PFSK-1 (cell line): ENCODE measurements at regions not wholly inside any gene's neighbourhood (a gene's known extent, or its start where the extent isn't known, plus 50 kb on each side); places are given as distances from the start of the nearest gene placed in this dataset.

Experiments
- FOXP2 ChIP-seq: optimal IDR thresholded peaks from 2 replicates; pipeline ENCODE3; 2011; ENCODE audit warnings: borderline replicate concordance, control low read depth, inconsistent platforms; ENCODE audit not compliant: insufficient read depth; ENCODE audit errors: extremely low read length, extremely low read depth
- POLR2AphosphoS5 ChIP-seq: IDR thresholded peaks from 2 replicates; pipeline ENCODE4 v1.6.1; 2012; ENCODE audit warnings: low read depth, mild to moderate bottlenecking, control low read depth, low read length, moderate library complexity
- REST ChIP-seq, 2 experiments: IDR thresholded peaks; 2 replicates each; pipeline versions ENCODE4 v1.6.1 to v1.8.0; 2011 to 2012; ENCODE audit warnings: low read depth in 2 of 2, low read length in 2 of 2, control low read depth in 1 of 2, inconsistent platforms in 1 of 2, mild to moderate bottlenecking in 1 of 2, moderate library complexity in 1 of 2; ENCODE audit not compliant: insufficient read depth in 1 of 2
- SIN3A ChIP-seq: IDR thresholded peaks from 2 replicates; pipeline ENCODE4 v1.6.1; 2012; ENCODE audit warnings: mild to moderate bottlenecking, low read length, moderate library complexity, borderline replicate concordance; ENCODE audit not compliant: insufficient read depth
- TAF1 ChIP-seq: IDR thresholded peaks from 2 replicates; pipeline ENCODE4 v1.6.1; 2012; ENCODE audit warnings: low read length, control low read depth, borderline replicate concordance; ENCODE audit not compliant: insufficient read depth

- no peak for TF ChIP-seq TAF1
- TF ChIP-seq REST (IDR thresholded peaks at IDR 0.05; ENCODE audit: insufficient read depth in 1 of 2, low read depth in 2 of 2, low read length in 2 of 2): no peak
- TF ChIP-seq SIN3A: no peak
- TF ChIP-seq POLR2AphosphoS5: no peak
- no peak for TF ChIP-seq FOXP2
Measured at GRCh38 chr4:31259119-31259518, 539.0 kb downstream of the PCDH7 start.

- TF ChIP-seq FOXP2 (no peak), TAF1 (no peak), SIN3A (no peak), REST (IDR thresholded peaks at IDR 0.05; ENCODE audit: insufficient read depth in 1 of 2, low read depth in 2 of 2, low read length in 2 of 2) (no peak), POLR2AphosphoS5 (no peak)
Measured at GRCh38 chr4:31261632-31262031, 541.5 kb downstream of the PCDH7 start.

GRCh38 chr4:31272331-31273061, 552.3 kb downstream of the PCDH7 start:
- TF ChIP-seq SIN3A (no peak), REST (IDR thresholded peaks at IDR 0.05; ENCODE audit: insufficient read depth in 1 of 2, low read depth in 2 of 2, low read length in 2 of 2) (no peak), TAF1 (no peak), POLR2AphosphoS5 (no peak), FOXP2 (no peak)

GRCh38 chr4:31275906-31276305, 555.7 kb downstream of the PCDH7 start:
- TF ChIP-seq FOXP2: no peak
- TF ChIP-seq SIN3A: no peak
- no peak for TF ChIP-seq REST (IDR thresholded peaks at IDR 0.05; ENCODE audit: insufficient read depth in 1 of 2, low read depth in 2 of 2, low read length in 2 of 2)
- TF ChIP-seq POLR2AphosphoS5: no peak
- no peak for TF ChIP-seq TAF1
